ENCODE measurements at regions not wholly inside any gene's neighbourhood (a gene's known extent, or its start where the extent isn't known, plus 50 kb on each side); places are given as distances from the start of the nearest gene placed in this dataset.
"Not testable (repeated sequence)": the region's sequence is repeated elsewhere in the genome, so short reads cannot be mapped to it uniquely, and the experiment has no call there.

DNA sequence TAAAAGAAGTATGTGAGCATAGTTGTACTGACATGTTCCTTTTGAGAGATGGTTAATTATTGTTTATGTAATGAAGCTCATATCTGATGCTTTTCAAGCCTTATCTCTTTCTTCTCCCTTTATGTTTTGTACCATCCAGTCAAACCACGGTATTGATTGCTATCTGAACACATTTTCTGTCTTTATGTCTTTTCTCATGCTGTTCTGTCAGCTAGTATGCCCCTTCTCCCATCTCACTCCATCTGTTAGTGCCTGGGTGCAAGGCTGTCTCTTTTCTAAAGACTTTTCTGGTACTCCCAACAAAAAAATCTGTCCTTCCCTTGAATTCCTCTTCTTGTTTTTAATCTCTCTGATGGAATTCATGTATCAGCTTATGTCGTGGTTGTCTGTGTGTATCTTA is 883.8 kb upstream of the IGFBP7 start:
- no peak for DNase-seq

DNA sequence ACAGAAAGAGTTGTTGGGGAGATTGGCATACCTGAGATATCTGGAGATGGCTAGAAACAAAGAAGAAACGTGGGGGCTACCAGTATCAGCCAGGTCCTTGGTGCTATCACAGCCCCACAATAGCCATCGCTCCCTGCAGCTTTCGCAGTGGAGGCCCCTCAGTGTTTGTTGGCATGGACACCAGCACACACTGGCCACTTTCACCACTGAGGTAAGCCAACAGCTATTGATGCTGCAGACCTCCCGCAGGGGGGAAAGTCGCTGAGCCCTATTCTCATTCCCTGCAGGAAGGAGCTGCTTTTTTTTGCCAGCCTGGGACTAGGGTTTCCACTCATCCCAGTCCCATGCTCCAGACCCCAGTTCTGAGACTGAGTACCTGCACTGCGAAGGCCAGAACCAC is 879.2 kb upstream of the IGFBP7 start:
- no peak for DNase-seq

DNA sequence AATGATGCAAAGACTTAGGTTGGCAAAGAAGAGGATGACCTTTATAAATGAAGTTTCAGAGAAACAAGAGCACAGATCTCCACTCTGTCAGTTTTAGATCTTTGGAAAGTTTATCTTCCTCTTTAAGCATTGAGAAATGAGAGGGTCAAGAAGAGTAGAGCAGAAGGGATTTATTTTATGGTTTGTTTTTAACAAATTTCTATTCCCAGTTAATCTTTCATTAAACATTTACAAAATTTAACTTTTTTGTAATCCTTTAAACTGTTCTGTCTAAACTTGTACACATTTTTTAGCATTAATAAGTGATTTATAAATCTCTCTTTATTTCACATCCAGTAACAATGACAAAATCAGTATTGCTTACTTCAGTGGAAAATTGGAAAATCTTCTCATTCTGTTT is 875.0 kb upstream of the IGFBP7 start:
- no peak for DNase-seq

DNA sequence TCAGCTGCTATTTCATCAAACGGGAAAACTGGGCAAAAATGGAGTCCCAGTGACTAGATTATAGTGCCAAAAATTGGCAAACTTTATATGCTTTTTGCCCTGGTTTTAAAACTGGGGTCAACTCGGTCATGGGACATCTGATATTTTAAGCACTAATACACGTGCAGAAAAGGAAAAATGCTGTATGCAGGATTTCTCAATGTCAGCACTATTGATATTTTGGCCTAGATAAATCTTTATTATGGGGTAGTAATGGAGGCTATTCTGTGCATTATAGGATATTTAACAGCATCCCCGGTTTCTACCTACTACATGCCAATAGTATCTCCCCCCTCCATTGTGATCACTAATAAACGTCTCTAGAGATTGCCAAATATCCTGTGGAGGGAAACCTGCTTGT is 870.9 kb upstream of the IGFBP7 start:
- DNase-seq, result no peak

DNA sequence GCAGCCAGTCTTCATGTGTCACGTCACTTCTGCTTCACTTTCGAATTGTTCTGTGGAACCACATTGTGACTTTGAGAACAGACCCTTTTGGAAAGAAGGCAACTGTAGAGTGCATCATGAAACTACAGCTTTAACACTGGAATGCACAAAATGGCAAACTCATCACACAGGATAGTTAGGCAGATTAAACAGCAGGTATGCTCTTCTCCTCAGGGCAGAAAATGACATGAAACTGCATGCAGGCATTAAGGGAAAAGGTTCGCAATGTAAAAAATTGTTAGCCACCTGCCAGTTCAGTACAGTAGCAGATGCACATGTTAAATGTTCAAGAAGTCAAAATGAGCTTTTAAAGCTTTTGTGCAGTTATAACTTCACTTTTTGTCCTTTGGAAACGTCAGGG is 864.6 kb upstream of the IGFBP7 start:
- DNase-seq, result no peak

DNA sequence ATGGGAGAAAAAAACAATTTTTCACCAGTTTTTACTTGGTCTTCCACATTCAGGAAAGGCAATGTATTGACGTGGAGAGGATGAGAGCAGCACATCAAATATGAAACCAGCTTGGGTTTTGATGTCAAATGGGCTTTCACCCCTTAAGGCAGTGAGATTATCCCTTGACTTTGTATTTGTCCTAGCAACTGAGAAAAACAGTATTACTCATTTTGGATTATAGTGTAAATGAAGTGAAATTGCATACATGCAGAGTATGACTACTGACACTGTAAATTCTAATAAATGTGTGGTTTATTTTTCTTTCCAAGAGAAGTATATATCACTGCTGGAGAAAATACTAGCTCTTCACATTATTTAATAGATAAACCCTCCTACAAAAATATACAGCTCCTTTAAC is 863.6 kb upstream of the IGFBP7 start:
- DNase-seq, result no peak

DNA sequence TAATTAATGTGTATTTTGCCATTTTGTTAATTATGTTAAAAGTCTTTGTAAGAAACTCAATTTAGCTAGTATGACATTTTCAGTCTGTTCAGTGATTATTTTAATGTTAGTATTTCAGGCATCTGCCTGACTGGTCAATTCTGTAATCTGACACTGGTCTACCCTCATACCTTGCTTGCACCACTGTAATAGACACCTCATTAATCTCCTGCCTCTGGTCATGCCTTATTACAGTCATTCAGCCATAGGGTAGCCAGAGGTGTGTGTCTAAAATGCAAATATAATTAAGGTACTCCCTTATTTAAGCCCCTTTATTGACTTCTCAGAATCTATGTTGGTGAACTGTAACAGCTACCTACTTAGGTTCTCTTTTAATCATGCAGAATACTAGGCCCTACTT is 861.1 kb upstream of the IGFBP7 start:
- no peak for DNase-seq

DNA sequence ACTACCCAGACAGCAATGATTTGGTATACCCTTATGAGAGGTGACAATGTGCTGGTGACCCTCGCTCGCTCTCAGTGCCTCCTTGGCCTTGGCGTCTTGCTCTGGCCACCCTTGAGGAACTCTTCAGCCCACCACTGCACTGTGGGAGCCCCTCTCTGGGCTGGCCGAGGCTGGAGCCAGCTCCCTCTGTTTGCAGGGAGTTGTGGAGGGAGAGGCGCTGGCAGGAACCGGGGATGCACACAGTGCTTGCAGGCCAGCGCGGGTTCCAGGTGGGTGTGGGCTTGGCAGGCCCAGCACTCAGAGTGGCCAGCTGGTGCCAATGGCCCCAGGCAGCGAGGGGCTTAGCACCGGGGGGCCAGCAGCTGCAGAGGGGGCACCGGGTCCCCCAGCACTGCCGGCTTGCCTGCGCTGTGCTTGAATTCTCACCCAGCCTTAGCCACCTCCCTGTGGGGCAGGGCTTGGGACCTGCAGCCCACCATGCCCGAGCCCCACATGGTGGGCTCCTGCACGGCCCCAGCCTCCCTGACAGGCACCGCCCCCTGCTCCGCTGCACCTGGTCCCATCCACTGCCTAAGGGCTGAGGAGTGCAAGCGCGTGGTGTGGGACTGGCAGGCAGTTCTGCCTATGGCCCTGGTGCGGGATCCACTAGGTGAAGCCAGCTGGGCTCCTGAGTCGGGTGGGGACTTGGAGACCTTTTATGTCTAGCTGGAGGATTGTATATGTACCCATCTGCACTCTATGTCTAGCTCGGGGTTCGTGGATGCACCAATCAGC is 857.0 kb upstream of the IGFBP7 start:
- DNase-seq, result no peak

DNA sequence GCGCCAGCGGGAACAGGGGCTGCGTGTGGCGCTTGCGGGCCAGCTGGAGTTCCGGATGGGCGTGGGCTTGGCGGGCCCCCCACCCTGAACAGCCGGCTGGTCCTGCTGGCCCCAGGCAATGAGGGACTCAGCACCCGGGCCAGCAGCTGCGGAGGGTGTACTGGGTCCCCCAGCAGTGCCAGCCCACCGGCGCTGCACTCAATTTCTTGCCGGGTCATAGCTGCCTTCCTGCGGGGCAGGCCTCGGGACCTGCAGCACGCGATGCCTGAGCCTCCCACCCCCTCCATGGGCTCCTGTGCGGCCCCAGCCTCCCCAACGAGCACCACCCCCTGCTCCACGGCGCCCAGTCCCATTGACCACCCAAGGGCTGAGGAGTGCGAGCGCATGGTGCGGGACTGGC is 855.2 kb upstream of the IGFBP7 start:
- DNase-seq, result not testable (repeated sequence)

DNA sequence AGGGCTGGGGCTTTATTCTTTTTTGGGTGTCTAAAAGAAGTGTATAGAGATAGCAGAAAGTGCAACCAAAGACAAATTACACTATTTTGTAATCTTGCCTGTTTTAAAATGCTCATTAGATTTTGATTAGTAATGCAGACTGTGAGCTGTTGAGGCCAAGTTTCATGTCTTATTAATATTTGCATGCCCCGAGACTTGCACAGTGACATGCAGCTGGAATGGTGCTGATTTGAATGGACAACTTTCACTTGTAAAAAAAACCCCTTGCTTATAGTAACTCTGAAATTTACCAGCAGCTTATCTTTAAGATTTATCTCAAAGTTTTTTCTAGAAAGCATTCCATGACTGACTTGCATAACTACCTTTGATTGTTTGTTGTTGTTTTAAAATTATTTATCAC is 835.1 kb upstream of the IGFBP7 start:
- DNase-seq, result no peak

DNA sequence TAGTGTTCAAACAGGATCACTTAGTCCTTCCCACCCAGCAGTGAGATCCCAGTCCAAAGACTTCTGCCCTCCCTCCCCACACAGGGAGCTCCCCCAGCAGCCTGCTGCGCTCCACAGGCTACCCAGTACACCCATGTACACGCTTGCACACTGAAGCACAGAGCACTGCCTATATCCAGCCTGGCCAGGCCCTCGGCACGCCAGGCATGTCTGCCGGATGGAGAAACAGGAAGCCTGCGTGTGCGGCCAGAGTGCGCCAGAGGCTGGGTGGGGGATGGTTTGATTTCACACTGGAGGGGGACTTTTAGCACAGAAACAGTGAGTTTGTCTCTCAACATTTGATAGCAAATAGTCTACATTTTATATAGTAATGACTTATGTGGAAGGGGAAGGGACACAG is 833.5 kb upstream of the IGFBP7 start:
- DNase-seq, result no peak

DNA sequence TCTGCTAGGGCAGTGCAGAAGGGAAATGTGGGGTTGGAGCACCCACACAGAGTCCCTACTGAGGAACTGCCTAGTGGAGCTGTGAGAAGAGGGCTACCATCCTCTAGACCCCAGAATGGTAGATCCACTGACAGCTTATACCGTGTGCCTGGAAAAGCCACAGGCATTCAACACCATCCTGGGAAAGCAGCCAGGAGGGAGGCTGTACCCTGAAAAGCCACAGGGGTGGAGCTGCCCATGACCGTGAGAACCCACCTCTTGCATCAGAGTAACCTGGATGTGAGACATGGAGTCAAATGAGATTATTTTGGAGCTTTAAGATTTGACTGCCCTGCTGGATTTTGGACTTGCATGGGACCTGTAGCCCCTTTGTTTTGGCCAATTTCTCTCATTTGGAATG is 827.1 kb upstream of the IGFBP7 start:
- DNase-seq, result not testable (repeated sequence)

DNA sequence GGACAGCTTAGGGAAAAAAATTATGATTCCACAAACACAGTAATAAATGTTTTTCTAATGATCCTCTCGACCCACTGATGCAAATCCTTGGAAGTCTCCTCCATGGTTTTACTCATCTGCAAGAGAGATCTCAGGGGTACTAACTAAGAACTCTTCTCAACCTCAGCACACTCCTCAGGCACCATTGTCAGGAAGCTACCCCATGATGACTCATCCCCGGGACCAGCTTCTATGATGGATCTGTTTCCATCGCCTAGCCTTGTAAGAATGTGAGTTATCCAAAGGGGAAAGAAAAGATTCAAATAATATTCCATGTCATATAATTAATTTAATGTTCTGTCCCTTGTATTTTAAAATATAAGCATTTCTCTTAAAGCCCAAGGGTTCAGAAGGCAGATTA is 816.1 kb upstream of the IGFBP7 start:
- no peak for DNase-seq

DNA sequence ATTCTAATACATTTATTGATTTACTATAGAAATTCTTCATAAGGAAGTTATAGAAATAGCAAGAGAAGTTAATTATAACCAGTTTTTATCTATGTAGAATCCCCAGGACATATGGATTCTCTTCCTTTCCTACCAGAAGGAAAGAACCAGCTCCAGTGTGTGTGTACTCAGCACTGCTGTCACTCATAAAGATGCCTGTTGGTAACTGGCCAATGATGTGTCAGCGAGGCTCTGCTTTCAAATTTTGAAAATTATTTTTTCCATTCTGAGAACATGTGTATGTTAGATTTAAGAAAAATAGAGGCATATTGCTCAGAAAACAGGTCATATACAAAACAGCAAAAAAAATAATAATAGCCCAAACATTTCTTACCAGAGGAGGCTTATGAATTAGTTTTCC is 814.8 kb upstream of the IGFBP7 start:
- no peak for DNase-seq

DNA sequence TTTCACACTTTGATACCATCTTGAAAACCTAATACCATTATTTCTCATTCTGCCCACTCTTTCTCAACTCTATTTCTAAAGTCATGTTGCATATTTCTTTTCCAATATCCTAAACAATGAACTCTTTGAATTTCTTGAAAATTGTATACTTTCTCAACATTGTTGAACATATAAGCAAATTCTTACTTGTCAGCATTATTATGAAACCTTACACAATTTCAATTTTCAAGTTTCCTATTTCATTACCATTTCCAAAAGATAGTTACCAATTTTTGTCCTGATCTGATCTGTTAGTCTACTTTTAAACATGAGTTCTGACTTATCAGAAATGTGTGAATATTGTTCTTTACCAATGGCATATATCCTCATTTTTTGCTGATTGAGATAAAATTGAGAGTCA is 806.3 kb upstream of the IGFBP7 start:
- no peak for DNase-seq

DNA sequence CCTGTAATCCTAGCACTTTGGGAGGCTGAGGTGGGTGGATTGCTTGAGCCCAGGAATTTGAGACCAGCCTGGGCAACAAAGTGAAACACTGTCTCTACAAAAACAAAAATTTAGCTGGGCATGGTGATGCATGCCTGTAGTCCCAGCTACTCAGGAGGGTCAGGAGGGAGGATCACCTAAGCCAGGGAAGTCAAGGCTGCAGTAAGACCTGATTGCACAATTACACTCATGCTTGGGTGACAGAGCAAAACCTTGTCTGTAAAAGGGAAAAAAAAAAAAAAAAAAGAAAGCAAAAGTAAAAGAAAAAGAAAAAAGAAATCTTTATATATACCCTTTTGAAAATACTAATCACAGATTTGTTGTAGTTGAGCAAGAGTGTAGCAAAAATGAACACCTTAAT is 801.0 kb upstream of the IGFBP7 start:
- no peak for DNase-seq

DNA sequence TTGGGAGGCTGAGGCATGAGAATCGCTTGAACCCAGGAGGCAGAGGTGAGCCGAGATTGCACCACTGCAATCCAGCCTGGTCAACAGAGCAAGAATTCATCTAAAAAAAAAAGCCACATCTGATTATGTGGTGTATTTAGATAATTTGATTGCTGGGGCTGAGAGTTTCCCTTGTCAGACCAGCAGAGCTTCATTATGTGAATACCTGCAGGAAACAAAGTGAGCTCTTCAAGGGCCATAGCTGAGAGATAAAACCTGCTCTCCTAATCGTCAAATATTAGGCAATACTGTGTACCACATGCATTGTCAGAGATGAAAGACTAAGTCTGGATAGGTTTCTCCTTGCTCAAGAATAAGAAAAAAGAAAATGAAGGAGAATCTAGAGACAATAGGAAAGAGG is 800.0 kb upstream of the IGFBP7 start:
- no peak for DNase-seq

DNA sequence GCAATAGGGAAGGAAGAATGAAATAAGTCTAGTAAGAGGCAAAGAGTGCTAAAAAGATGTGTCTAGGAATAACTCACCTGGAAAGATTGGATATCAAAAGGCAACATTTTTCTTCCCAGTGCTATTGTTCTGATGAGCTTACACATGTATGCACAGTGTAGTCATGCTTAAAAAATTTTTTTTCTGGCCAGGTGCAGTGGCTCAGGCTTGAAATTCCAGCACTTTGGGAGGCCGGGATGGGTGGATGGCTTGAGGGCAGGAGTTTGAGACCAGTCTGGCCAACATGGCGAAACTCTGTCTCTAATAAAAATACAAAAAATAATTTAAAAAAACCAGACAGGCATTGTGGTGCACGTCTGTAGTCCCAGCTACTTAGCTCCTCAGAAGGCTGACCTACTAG is 795.8 kb upstream of the IGFBP7 start:
- DNase-seq, result no peak

DNA sequence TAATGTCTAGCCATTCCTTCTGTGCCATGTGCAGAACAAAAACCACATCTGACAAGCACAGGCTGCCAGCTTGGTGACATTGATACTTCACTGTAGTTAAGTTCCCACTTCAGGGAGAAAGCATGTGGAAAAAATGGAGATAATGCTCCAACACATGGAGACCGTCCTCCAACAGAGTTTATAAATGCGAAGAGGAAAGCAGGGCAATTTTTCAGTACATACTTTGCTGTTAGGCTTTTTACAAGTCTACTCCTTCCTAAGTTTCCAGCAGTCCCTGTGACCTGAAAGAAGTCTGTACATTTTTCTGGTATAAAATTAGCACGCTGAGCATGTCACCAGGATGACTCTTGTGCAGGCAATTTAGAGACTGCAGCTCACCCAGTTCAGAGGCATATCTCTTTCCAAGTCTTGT is 766.9 kb upstream of the IGFBP7 start:
- DNase-seq, result no peak

DNA sequence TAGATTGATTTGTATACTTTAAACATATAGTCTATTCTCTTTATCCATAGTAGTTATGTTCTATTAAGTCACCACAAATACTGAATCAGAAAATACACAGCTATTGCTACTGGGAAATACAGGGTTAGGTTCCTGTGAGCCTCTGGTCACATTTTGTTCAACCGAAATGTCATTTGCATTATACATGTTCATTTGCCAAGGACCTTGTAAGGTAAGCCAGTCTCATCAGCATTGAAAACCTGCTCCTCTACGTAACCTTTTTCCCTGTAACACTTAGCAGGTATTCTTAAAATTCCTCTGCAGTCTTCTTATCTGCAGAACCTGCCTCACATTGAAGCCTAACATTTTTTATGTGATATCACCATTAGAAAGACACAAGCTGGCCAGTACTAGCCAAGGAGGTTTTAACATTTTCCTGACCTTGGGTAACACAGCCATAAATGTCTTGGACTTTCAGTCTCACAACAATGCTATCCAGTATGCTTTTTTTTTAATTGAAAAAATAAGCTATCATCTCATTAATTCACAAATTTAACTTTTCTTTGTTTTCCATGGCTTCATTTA is 765.7 kb upstream of the IGFBP7 start:
- DNase-seq, result no peak

DNA sequence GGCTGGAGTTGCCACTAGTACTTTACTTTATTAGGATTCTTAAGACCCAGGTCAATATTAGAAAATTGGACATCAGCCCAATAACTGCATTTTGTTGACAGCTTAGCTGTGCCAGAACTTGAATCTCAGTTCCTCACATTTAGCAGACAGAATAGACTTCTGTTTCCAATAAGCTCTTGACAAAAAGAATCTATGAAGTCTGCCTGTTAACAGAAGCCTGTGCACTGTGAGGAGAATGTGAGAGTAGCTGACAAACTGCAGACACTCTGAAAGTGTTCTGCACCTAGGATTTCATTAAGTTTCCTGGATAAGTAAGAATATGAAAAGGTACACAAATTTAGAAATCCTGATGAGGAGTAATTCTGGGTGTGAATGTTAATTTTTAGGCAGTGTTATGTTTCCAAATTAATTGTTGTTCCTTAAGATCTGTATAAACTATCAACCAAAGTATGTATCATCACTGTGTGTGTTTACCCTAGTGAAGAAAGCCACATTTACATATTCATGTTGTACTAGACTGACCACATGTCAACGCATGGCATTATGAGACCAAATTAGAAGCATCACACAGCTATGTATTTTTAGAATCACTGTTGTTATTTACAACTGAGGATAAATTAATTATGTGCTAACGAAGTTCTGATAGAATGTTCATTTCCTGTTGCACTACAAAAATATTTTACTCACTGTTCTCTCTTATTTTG is 756.4 kb upstream of the IGFBP7 start:
- no peak for DNase-seq

DNA sequence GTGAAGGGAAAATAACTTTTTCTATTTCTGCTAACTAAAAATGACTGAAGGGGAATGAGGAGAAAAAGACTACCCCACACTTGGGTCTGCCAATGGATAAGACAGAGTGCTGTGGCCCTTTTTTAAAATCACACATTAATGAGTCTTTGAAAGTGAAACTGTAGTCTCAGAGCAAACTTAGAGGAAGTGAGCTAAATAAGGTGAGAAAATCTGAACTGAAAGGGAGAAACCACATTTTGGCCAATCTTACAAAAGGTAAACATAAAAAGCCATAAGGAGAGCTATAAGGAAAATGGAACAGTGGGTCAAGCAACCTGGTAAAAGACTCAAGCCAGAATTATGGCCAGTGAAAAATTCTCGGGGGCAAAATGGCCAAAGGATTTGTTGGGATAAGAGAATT is 755.1 kb upstream of the IGFBP7 start:
- no peak for DNase-seq

DNA sequence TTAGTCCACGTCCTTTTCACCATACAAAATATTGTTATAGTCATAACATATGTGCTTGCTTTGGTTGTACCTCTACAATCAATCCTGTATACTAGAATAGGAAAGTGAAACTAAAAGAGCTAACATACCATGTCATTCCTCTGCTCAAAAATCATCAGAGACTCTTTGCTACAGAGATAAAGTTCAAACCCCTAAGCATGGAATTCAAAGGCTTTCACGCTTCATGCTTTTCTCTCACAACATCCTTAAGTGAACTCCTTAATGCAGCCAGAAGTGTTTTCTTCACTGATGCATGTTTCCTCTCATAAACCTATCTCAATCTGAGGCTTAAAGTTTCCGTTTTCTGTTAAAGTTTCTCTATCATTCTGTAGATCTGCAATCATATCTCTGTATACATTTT is 744.6 kb upstream of the IGFBP7 start:
- no peak for DNase-seq

DNA sequence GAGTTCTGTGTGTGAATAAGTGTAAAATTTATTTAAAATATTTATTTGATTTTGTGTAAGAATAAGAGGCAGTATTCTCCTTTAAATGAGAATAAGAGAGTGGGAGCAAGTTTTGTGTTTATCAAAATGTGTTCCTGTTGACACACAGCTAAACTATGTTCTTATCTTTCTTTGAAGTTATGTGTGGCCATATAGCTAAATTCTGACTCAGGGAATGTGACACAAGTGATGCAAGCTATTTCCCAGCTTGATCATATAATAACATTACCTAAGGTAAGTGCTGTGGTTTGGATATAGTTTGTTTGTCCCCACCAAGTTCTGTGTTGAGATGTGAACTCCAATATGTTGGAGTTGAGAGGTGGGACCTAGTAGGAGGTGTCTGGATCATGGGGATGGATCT is 740.0 kb upstream of the IGFBP7 start:
- DNase-seq, result no peak

All from dermis blood vessel endothelial cell (primary cell).